HG02798 (cell line): ENCODE measurements at regions not wholly inside any gene's neighbourhood (a gene's known extent, or its start where the extent isn't known, plus 50 kb on each side); places are given as distances from the start of the nearest gene placed in this dataset.
"Not testable (repeated sequence)": the region's sequence is repeated elsewhere in the genome, so short reads cannot be mapped to it uniquely, and the experiment has no call there.

Experiments
- ATAC-seq: cut with Tn5 transposase; IDR thresholded peaks from one replicate; pipeline ENCODE4 v1.9.1; 2021; ENCODE audit warnings: mild to moderate bottlenecking; ENCODE audit not compliant: unreplicated experiment, poor library complexity

DNA sequence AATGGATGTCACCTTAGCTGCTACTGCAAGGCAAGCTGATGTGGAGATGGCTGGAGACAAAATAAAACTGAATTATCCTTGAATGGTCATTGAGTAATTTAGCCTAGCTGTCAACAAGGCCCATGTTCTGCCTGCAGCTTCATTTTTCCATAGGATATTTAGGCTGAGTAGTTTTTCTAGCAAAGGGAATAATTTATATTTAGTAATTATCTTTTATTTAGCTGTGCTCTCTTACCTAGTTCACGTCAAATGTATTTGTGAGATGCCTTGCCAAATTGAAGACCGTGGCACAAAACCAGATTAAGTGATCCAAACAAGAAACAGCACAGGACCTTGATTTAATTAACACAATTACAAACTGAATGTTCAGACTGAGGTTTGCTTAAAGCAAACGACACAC is 77.4 kb upstream of the CEP162 start:
- no peak for ATAC-seq

DNA sequence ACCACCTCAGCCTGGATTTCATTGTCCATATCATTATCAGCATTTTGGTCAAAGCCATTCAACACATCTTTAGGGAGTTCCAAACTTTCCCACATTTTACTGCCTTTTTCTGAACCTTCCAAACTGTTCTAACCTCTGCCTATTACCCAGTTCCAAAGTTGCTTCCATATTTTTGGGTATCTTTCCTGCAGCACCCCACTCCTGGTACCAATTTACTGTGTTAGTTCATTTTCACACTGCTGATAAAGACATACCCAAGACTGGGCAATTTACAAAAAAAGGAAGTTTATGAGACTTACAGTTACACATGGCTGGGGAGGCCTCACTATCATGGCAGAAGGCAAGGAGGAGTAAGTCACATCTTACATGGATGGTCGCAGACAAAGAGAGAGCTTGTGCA is 63.6 kb upstream of the CEP162 start:
- ATAC-seq, result not testable (repeated sequence)

DNA sequence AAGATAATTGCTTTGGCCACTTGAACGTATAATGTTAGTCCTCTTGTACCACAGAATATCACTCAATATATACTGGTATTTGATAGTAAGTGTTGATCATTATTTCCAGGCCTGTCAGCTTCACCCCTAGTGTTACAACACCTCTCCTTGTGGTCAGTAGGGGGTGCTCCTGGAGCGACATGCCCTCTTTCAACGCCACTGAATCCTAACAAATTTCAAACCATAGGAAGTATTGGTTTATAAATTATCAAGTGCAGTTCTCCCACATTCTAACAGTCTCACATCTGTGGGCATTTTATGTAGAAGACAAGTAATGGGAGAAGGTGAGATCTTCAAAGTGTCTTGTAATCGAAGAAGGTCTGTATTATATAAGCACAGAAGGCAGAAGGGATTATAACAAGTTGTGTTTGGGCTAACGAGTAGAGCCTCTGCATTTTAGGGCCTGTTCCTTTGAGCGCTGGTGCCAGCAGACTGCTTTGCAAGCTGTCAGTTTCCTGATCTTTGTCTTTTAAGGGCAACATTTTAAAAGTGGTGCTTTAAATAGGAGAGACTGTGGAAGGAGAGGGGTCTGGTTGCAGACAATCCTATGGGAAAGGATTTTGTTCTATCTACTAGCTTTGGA is 57.1 kb upstream of the CEP162 start:
- peak; percentile 55 for ATAC-seq

DNA sequence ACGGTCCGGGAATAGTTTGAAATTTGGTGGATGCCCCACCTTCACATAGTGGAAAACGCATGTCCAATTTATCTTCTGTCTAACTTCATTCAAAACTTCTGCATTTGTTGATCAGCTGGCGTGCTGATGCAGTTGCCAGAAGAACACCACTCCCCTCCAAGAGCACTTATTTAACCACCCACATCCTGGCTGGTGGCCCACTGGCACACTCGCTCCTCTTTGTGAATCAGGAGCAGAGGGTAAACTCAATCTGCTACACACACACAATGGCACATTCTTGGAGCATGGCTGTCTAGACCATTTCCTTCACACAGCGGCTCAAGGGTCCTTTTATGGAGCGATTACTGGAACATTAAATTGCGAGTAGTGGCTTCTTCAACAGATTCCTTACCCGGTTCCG is 55.1 kb upstream of the CEP162 start:
- ATAC-seq, result no peak

DNA sequence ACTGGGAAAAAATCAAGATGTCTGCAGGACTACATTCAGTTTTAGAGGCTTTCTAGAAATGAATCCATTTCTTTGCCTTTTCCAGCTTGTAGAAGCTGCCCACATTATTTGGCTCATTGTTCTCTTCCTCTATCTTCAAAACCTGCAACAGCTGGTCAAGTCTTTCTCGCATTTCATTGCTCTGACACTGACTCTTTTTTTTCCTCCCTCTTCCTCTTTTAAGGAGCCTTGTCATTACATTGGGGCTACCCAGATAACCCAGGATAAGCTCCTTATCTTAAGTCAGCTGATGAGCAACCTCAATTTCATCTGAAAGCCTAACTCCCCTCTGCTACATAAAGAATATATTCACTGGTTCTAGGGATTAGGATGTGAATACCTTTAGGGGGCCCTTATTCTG is 53.2 kb upstream of the CEP162 start:
- ATAC-seq, result no peak

DNA sequence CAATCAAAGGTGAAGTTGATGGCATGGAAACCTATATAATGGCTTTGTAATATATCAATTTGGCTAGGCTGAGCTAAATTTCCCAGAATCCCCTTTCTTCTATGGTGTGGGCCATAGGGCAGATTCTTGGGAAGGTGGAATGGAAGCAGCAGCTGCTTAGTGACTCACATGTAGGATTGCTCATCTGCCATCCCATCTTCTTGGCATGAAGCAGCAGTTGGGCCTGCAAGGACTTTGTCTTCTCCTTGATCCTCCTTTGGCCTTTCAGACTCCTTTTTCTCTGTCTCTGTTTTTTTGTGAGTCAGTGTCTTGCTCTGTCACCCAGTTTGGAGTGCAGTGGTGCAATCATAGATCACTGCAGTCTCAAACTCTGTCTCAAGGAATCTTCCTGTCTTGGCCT is 52.6 kb upstream of the CEP162 start:
- ATAC-seq, result no peak

DNA sequence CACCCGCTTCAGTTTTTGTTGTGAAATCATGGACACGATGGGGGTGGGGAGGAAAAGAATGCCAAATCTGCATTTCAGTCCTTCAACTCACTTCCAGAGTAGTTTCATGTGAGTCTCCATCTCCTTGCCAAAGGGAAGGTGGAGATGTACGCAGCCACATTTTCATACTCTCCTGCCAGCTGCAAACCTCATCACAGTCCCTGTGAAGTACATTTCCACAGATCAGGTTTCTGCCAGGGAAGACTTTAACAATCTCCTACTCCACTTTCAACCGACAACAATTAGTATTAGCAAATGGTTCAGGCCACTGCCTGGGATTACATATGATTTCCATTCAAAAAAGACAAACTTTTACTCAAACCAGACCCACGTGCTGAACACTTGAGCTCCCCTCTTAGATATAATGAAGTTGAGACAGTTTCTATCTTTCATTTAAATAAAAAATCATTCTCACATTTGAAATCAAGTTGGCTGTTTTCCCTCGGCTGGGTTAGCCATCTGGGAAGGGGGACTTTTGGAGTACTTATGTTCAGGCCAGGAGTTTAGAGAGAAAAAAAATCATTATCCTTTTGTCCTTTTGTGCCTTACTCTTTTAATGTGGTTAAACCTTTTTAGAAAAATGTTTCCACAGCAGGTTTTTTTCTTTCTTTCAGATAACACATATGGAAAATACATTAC is 51.0 kb upstream of the CEP162 start:
- no peak for ATAC-seq
